ENCODE measurements at regions not wholly inside any gene's neighbourhood (a gene's known extent, or its start where the extent isn't known, plus 50 kb on each side); places are given as distances from the start of the nearest gene placed in this dataset.
A peak's percentile ranks its signal among the peaks of the same experiment; 100 is the strongest.
"Not testable (repeated sequence)": the region's sequence is repeated elsewhere in the genome, so short reads cannot be mapped to it uniquely, and the experiment has no call there.

GRCh38 chr2:44086629-44087028 is 82.0 kb upstream of the PPM1B start:
- no peak for DNase-seq

GRCh38 chr2:44087036-44087713 is 81.5 kb upstream of the PPM1B start:
- peak; percentile 62 for DNase-seq

- no peak for DNase-seq
Observed at GRCh38 chr2:44087714-44088092, 81.0 kb upstream of the PPM1B start.

- not testable (repeated sequence) for DNase-seq
Observed at GRCh38 chr2:44092519-44092918, 76.2 kb upstream of the PPM1B start.

- no peak for DNase-seq
Observed at GRCh38 chr2:44093970-44094369, 74.7 kb upstream of the PPM1B start.

- DNase-seq: no peak
Observed at GRCh38 chr2:44097322-44097907, 71.3 kb upstream of the PPM1B start.

GRCh38 chr2:44098050-44098449 is 70.6 kb upstream of the PPM1B start:
- no peak for DNase-seq

- DNase-seq: no peak
Observed at GRCh38 chr2:44098891-44099290, 69.8 kb upstream of the PPM1B start.

- no peak for DNase-seq
Observed at GRCh38 chr2:44100351-44100750, 68.3 kb upstream of the PPM1B start.

- no peak for DNase-seq
Observed at GRCh38 chr2:44101246-44101645, 67.4 kb upstream of the PPM1B start.

GRCh38 chr2:44102790-44103562 is 65.7 kb upstream of the PPM1B start:
- DNase-seq: no peak

GRCh38 chr2:44103639-44104038 is 65.0 kb upstream of the PPM1B start:
- no peak for DNase-seq

- no peak for DNase-seq
Observed at GRCh38 chr2:44104855-44105271, 63.8 kb upstream of the PPM1B start.

- DNase-seq: not testable (repeated sequence)
Observed at GRCh38 chr2:44106509-44106908, 62.2 kb upstream of the PPM1B start.

GRCh38 chr2:44107086-44107740 is 61.5 kb upstream of the PPM1B start:
- DNase-seq: no peak

- no peak for DNase-seq
Observed at GRCh38 chr2:44107974-44108373, 60.7 kb upstream of the PPM1B start.

- DNase-seq: no peak
Observed at GRCh38 chr2:44109166-44109565, 59.5 kb upstream of the PPM1B start.

- DNase-seq: no peak
Observed at GRCh38 chr2:44110444-44110843, 58.2 kb upstream of the PPM1B start.

GRCh38 chr2:44112096-44112495 is 56.6 kb upstream of the PPM1B start:
- no peak for DNase-seq

GRCh38 chr2:44116319-44116718 is 52.4 kb upstream of the PPM1B start:
- DNase-seq: no peak

- no peak for DNase-seq
Observed at GRCh38 chr2:44118257-44118656, 50.4 kb upstream of the PPM1B start.

Data from skin of body (tissue), 1 donor.